Activated T-helper 1 cell treated with anti-CD3 and anti-CD28 coated beads, Interleukin-12 subunit alpha, Interleukin-12 subunit beta, Interleukin-2, Interleukin-4 antibody, amounts not matched to agents 30 ng/mL and 10 ng/mL and 1 ng/mL, durations not matched to agents 14 hours and 24 hours and 36 hours (primary cell): ENCODE measurements at regions not wholly inside any gene's neighbourhood (a gene's known extent, or its start where the extent isn't known, plus 50 kb on each side); places are given as distances from the start of the nearest gene placed in this dataset.

Experiments
- DNase-seq: peaks from one replicate; pipeline ENCODE4 v3.0.0; 2021; ENCODE audit warnings: low spot score
- H3K27ac Mint-ChIP-seq: one replicate; pipeline ENCODE4 v1.8.0; 2021; ENCODE audit warnings: mild to moderate bottlenecking, mixed read lengths
- H3K27me3 Mint-ChIP-seq: one replicate; pipeline ENCODE4 v1.8.0; 2022; ENCODE audit warnings: mild to moderate bottlenecking, moderate library complexity, mixed read lengths; ENCODE audit not compliant: insufficient read depth
- H3K36me3 Mint-ChIP-seq: one replicate; pipeline ENCODE4 v1.8.0; 2021; ENCODE audit warnings: low read depth, mixed read lengths
- H3K4me1 Mint-ChIP-seq: one replicate; pipeline ENCODE4 v1.8.0; 2021; ENCODE audit warnings: low read depth, mixed read lengths
- H3K4me3 Mint-ChIP-seq: one replicate; pipeline ENCODE4 v1.8.0; 2021; ENCODE audit warnings: mild to moderate bottlenecking, moderate library complexity, mixed read lengths
- H3K9me3 Mint-ChIP-seq: one replicate; pipeline ENCODE4 v1.8.0; 2021; ENCODE audit warnings: mixed read lengths
- intact Hi-C: fragments of 100-400 bp; cut with micrococcal nuclease; formaldehyde crosslinking; loops from one replicate; pipeline ENCODE4 v1.15.1; 2024

- no peaks in the 10 kb centered on the region for H3K27me3 Mint-ChIP-seq
- H3K27ac Mint-ChIP-seq = no peak overlapping the region
- peaks cover 23% of the 10 kb centered on the region for H3K4me1 Mint-ChIP-seq
- no peaks in the 10 kb centered on the region for H3K9me3 Mint-ChIP-seq
- no peaks in the 10 kb centered on the region for H3K36me3 Mint-ChIP-seq
- intact Hi-C loops = no loop called here
- H3K4me3 Mint-ChIP-seq = no peak overlapping the region
- DNase-seq = no peak
These were observed 167.2 kb downstream of the BTC start for GRCh38 chr4:74627093-74627492.

- H3K4me1 Mint-ChIP-seq = peaks cover 24% of the 10 kb centered on the region
- H3K4me3 Mint-ChIP-seq = no peak overlapping the region
- DNase-seq = no peak
- no peaks in the 10 kb centered on the region for H3K9me3 Mint-ChIP-seq
- no peaks in the 10 kb centered on the region for H3K36me3 Mint-ChIP-seq
- intact Hi-C loops = no loop called here
- H3K27ac Mint-ChIP-seq = no peak overlapping the region
- H3K27me3 Mint-ChIP-seq = no peaks in the 10 kb centered on the region
These were observed 166.8 kb downstream of the BTC start for GRCh38 chr4:74627504-74627903.

- Mint-ChIP-seq H3K27ac (no peak overlapping the region), H3K4me1 (peaks cover 21% of the 10 kb centered on the region), H3K36me3 (no peaks in the 10 kb centered on the region), H3K4me3 (no peak overlapping the region), H3K27me3 (no peaks in the 10 kb centered on the region), H3K9me3 (no peaks in the 10 kb centered on the region)
- intact Hi-C loops = no loop called here
- no peak for DNase-seq
These were observed 165.3 kb downstream of the BTC start for GRCh38 chr4:74628852-74629620.

GRCh38 chr4:74630551-74630950 lies 163.8 kb downstream of the BTC start:
- Mint-ChIP-seq H3K36me3 (no peaks in the 10 kb centered on the region), H3K4me3 (no peak overlapping the region), H3K27ac (no peak overlapping the region), H3K27me3 (no peaks in the 10 kb centered on the region), H3K4me1 (peaks cover 12% of the 10 kb centered on the region), H3K9me3 (no peaks in the 10 kb centered on the region)
- intact Hi-C loops = no loop called here
- no peak for DNase-seq

- no peaks in the 10 kb centered on the region for H3K36me3 Mint-ChIP-seq
- no peak overlapping the region for H3K27ac Mint-ChIP-seq
- no peak overlapping the region for H3K4me3 Mint-ChIP-seq
- no peaks in the 10 kb centered on the region for H3K27me3 Mint-ChIP-seq
- peaks cover 6% of the 10 kb centered on the region for H3K4me1 Mint-ChIP-seq
- no peaks in the 10 kb centered on the region for H3K9me3 Mint-ChIP-seq
- DNase-seq = no peak
- intact Hi-C loops = no loop called here
These were observed 163.0 kb downstream of the BTC start for GRCh38 chr4:74631338-74631737.

DNA sequence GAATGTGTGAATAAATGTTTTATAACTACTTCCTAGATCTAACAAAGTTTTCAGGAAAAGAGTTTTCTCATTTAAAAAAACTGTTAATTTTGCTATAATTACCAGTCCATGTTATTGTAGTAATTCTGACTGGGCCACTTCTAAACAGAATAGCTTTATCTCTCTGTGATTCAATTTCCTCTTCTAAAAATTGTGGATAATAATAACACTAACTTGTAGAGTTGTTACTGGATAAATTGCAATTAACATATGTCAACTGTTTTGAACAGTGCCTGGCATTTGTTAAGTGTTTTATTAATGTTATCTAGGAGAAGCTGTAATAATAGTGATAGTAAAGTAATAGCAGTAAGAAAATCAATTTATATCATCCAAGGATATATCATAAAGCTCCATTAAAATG lies 162.3 kb downstream of the BTC start:
- Mint-ChIP-seq H3K27ac (no peak overlapping the region), H3K36me3 (no peaks in the 10 kb centered on the region), H3K27me3 (peaks cover under 1% of the 10 kb centered on the region), H3K9me3 (no peaks in the 10 kb centered on the region), H3K4me1 (peaks cover 6% of the 10 kb centered on the region), H3K4me3 (no peak overlapping the region)
- intact Hi-C loops = no loop called here
- no peak for DNase-seq

DNA sequence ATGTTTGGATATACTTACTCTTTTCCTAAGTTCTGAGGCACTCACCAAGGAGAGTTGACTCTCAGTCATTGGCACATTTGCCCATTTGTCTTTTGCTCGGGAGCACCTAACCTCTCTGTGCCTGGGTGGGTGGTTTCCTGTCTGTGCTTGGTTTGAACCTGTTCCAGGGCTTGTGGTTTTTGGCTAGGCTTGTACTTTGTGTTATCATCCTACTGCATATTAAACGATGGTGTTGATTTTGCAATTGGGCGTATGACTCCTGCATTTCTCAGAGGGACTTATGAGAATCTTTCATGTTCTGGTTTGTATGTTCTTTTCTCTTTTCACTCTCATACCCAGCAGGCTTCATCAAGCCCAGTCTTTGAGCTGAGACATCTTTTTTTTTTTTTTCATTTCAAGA lies 161.7 kb downstream of the BTC start:
- DNase-seq = no peak
- H3K4me3 Mint-ChIP-seq = no peak overlapping the region

DNA sequence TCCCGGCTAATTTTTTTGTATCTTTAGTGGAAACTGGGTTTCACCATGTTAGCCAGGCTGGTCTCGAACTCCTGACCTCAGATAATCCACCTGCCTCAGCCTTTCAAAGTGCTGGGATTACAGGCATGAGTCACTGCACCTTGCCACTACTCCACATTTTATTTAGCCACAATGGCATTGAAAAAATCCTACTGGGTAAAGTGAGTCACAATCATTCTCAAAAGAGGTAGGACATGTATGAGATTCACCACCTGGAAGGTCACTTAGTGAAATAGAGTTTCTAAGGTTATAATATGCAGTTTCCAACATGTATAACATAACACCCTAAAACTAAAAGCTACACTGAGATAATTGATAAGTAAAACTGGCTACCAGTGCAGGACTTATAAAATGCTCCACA lies 159.2 kb downstream of the BTC start:
- H3K27me3 Mint-ChIP-seq = peaks cover 3% of the 10 kb centered on the region
- H3K27ac Mint-ChIP-seq = no peak overlapping the region
- DNase-seq = no peak
- H3K4me1 Mint-ChIP-seq = peaks cover 6% of the 10 kb centered on the region
- no peaks in the 10 kb centered on the region for H3K9me3 Mint-ChIP-seq
- intact Hi-C loops = no loop called here
- H3K4me3 Mint-ChIP-seq = no peak overlapping the region
- H3K36me3 Mint-ChIP-seq = no peaks in the 10 kb centered on the region

More for the DNA sequence above, 161.7 kb downstream of the BTC start:
- H3K36me3 Mint-ChIP-seq = no peaks in the 10 kb centered on the region
- peaks cover 6% of the 10 kb centered on the region for H3K4me1 Mint-ChIP-seq
- H3K9me3 Mint-ChIP-seq = no peaks in the 10 kb centered on the region
- no peak overlapping the region for H3K27ac Mint-ChIP-seq
- peaks cover 3% of the 10 kb centered on the region for H3K27me3 Mint-ChIP-seq
- intact Hi-C loops = no loop called here

- intact Hi-C loops = no loop called here
- no peak overlapping the region for H3K4me3 Mint-ChIP-seq
- H3K27me3 Mint-ChIP-seq = peaks cover 5% of the 10 kb centered on the region
- no peaks in the 10 kb centered on the region for H3K36me3 Mint-ChIP-seq
- H3K27ac Mint-ChIP-seq = no peak overlapping the region
- no peak for DNase-seq
- peaks cover 6% of the 10 kb centered on the region for H3K4me1 Mint-ChIP-seq
- no peaks in the 10 kb centered on the region for H3K9me3 Mint-ChIP-seq
These were observed 158.7 kb downstream of the BTC start for GRCh38 chr4:74635490-74636123.

DNA sequence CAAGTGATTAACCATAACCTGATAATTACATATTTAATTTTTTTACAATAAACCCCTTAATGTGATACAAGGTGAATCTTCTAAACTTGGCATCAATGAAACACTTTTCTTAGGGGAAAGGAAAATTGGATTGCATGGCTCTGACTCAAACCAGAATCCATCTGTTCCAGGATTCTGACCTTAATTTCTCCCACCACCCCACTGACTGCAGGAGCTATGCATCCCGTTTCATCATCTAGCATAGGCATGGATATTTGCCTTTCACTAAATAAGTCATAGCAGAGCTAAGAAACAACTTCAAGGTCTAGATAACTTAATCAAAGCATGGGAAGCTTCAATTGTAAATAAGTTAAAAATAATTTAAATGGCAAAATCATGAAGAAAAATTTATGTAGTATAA lies 156.3 kb downstream of the BTC start:
- Mint-ChIP-seq H3K36me3 (no peaks in the 10 kb centered on the region), H3K4me3 (no peak overlapping the region)

DNA sequence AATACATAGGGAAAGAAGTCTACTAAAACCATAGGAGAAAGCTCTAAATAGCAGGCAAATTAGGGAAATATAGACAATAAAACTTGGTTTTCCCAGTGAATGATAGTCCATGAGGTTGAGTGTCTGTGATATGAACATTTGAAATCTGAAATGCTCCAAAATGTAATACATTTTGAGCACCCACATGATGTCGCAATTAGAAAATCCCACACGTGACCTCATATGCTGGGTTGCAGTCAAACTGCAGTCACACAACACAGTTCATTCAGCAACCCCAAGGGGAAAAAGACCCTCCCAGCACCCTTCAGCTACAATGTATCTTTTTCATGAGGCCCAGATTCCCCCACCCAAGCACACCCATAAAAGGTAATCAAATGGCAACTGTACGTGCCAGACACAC lies 155.6 kb downstream of the BTC start:
- no peaks in the 10 kb centered on the region for H3K4me1 Mint-ChIP-seq
- intact Hi-C loops = no loop called here
- no peak overlapping the region for H3K4me3 Mint-ChIP-seq
- no peaks in the 10 kb centered on the region for H3K9me3 Mint-ChIP-seq
- no peaks in the 10 kb centered on the region for H3K36me3 Mint-ChIP-seq
- peaks cover 5% of the 10 kb centered on the region for H3K27me3 Mint-ChIP-seq
- no peak overlapping the region for H3K27ac Mint-ChIP-seq
- no peak for DNase-seq

More for the DNA sequence above, 156.3 kb downstream of the BTC start:
- intact Hi-C loops = no loop called here
- Mint-ChIP-seq H3K27me3 (peaks cover 5% of the 10 kb centered on the region), H3K4me1 (no peaks in the 10 kb centered on the region), H3K27ac (no peak overlapping the region), H3K9me3 (no peaks in the 10 kb centered on the region)
- DNase-seq = no peak

GRCh38 chr4:74640111-74640903 lies 154.0 kb downstream of the BTC start:
- intact Hi-C loops = no loop called here
- Mint-ChIP-seq H3K9me3 (no peaks in the 10 kb centered on the region), H3K36me3 (no peaks in the 10 kb centered on the region), H3K4me1 (no peaks in the 10 kb centered on the region), H3K4me3 (no peak overlapping the region), H3K27me3 (peaks cover 5% of the 10 kb centered on the region), H3K27ac (no peak overlapping the region)
- DNase-seq = no peak

GRCh38 chr4:74642006-74642405 lies 152.3 kb downstream of the BTC start:
- intact Hi-C loops = no loop called here
- Mint-ChIP-seq H3K36me3 (no peaks in the 10 kb centered on the region), H3K4me3 (no peak overlapping the region), H3K27me3 (peaks cover 8% of the 10 kb centered on the region), H3K9me3 (no peaks in the 10 kb centered on the region), H3K4me1 (no peaks in the 10 kb centered on the region), H3K27ac (no peak overlapping the region)
- no peak for DNase-seq
